ENCODE measurements at regions not wholly inside any gene's neighbourhood (a gene's known extent, or its start where the extent isn't known, plus 50 kb on each side); places are given as distances from the start of the nearest gene placed in this dataset.

GRCh38 chr13:85528491-85529217 is 270.6 kb downstream of the SLITRK6 start:
- POLR2A ChIA-PET, result interaction anchor here (0.6 to 1.1 kb wide), 2 partner anchors 18 to 304 kb away, joined by 4 to 7 read pairs; no protein-coding TSS in a partner anchor
- no peak for DNase-seq (ENCODE audit: low spot score)
- intact Hi-C loops (cut with micrococcal nuclease; ENCODE audit: unreplicated experiment), result no loop called here
- Histone ChIP-seq H2AFZ (ENCODE audit: low read length) (no peak overlapping the region), H3K9me2 (ENCODE audit: insufficient read depth, low read length) (no peaks in the 10 kb centered on the region), H3K4me1 (ENCODE audit: insufficient read depth, low read length, poor library complexity, severe bottlenecking) (no peaks in the 10 kb centered on the region), H3K79me2 (ENCODE audit: insufficient read depth, low read depth, low read length) (no peaks in the 10 kb centered on the region), H3K4me3 (ENCODE audit: low read depth, low read length, poor library complexity, severe bottlenecking) (no peak overlapping the region), H4K20me1 (ENCODE audit: insufficient read depth, low read length) (no peaks in the 10 kb centered on the region), H3K9me3 (ENCODE audit: low read length) (no peaks in the 10 kb centered on the region), H3K4me2 (ENCODE audit: low read length) (no peak overlapping the region), H3K27ac (ENCODE audit: low read depth, low read length, poor library complexity, severe bottlenecking) (no peak overlapping the region), H3K36me3 (ENCODE audit: insufficient read depth, low read length) (no peaks in the 10 kb centered on the region)
- no peak for TF ChIP-seq EZH2phosphoT487 (IDR thresholded peaks at IDR 0.05; ENCODE audit: borderline replicate concordance, low read depth, low read length)
- TF ChIP-seq, protein P1, sequence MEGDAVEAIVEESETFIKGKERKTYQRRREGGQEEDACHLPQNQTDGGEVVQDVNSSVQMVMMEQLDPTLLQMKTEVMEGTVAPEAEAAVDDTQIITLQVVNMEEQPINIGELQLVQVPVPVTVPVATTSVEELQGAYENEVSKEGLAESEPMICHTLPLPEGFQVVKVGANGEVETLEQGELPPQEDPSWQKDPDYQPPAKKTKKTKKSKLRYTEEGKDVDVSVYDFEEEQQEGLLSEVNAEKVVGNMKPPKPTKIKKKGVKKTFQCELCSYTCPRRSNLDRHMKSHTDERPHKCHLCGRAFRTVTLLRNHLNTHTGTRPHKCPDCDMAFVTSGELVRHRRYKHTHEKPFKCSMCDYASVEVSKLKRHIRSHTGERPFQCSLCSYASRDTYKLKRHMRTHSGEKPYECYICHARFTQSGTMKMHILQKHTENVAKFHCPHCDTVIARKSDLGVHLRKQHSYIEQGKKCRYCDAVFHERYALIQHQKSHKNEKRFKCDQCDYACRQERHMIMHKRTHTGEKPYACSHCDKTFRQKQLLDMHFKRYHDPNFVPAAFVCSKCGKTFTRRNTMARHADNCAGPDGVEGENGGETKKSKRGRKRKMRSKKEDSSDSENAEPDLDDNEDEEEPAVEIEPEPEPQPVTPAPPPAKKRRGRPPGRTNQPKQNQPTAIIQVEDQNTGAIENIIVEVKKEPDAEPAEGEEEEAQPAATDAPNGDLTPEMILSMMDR (conservative IDR thresholded peaks at IDR 0.05; ENCODE audit: low read length), result no peak
- CTCF ChIA-PET (ENCODE audit: unreplicated experiment), result interaction anchor here (1.0 kb wide), 1 partner anchor 8 kb away, joined by 3 read pairs; no protein-coding TSS in a partner anchor
- no TSS peak for BruUV-seq (replicated peaks)

- TF ChIP-seq EZH2phosphoT487 (IDR thresholded peaks at IDR 0.05; ENCODE audit: borderline replicate concordance, low read depth, low read length), result no peak
- TF ChIP-seq, protein P1 (conservative IDR thresholded peaks at IDR 0.05; ENCODE audit: low read length), result no peak
- Histone ChIP-seq H3K4me3 (ENCODE audit: low read depth, low read length, poor library complexity, severe bottlenecking) (no peak overlapping the region), H3K4me1 (ENCODE audit: insufficient read depth, low read length, poor library complexity, severe bottlenecking) (no peaks in the 10 kb centered on the region), H3K9me2 (ENCODE audit: insufficient read depth, low read length) (no peaks in the 10 kb centered on the region), H3K9me3 (ENCODE audit: low read length) (no peaks in the 10 kb centered on the region), H3K36me3 (ENCODE audit: insufficient read depth, low read length) (no peaks in the 10 kb centered on the region), H4K20me1 (ENCODE audit: insufficient read depth, low read length) (no peaks in the 10 kb centered on the region), H2AFZ (ENCODE audit: low read length) (no peak overlapping the region), H3K79me2 (ENCODE audit: insufficient read depth, low read depth, low read length) (no peaks in the 10 kb centered on the region), H3K4me2 (ENCODE audit: low read length) (no peak overlapping the region), H3K27ac (ENCODE audit: low read depth, low read length, poor library complexity, severe bottlenecking) (no peak overlapping the region)
- ChIA-PET CTCF (ENCODE audit: unreplicated experiment) (no interaction called here), POLR2A (interaction anchor here (1.1 kb wide), 1 partner anchor 17 kb away, joined by 4 read pairs; no protein-coding TSS in a partner anchor)
- no TSS peak for BruUV-seq (replicated peaks)
- DNase-seq (ENCODE audit: low spot score), result no peak
- intact Hi-C loops (cut with micrococcal nuclease; ENCODE audit: unreplicated experiment), result no loop called here
These were observed 271.9 kb downstream of the SLITRK6 start for GRCh38 chr13:85527316-85527715.

- Histone ChIP-seq H3K9me2 (ENCODE audit: insufficient read depth, low read length) (no peaks in the 10 kb centered on the region), H3K4me3 (ENCODE audit: low read depth, low read length, poor library complexity, severe bottlenecking) (no peak overlapping the region), H3K9me3 (ENCODE audit: low read length) (no peaks in the 10 kb centered on the region), H3K79me2 (ENCODE audit: insufficient read depth, low read depth, low read length) (no peaks in the 10 kb centered on the region), H3K4me1 (ENCODE audit: insufficient read depth, low read length, poor library complexity, severe bottlenecking) (no peaks in the 10 kb centered on the region), H3K27ac (ENCODE audit: low read depth, low read length, poor library complexity, severe bottlenecking) (no peak overlapping the region), H2AFZ (ENCODE audit: low read length) (no peak overlapping the region), H3K36me3 (ENCODE audit: insufficient read depth, low read length) (no peaks in the 10 kb centered on the region), H4K20me1 (ENCODE audit: insufficient read depth, low read length) (no peaks in the 10 kb centered on the region), H3K4me2 (ENCODE audit: low read length) (no peak overlapping the region)
- ChIA-PET POLR2A (no interaction called here), CTCF (ENCODE audit: unreplicated experiment) (no interaction called here)
- no peak for DNase-seq (ENCODE audit: low spot score)
- BruUV-seq (replicated peaks), result no TSS peak
- intact Hi-C loops (cut with micrococcal nuclease; ENCODE audit: unreplicated experiment), result no loop called here
- TF ChIP-seq, protein P1 (conservative IDR thresholded peaks at IDR 0.05; ENCODE audit: low read length), result no peak
- TF ChIP-seq EZH2phosphoT487 (IDR thresholded peaks at IDR 0.05; ENCODE audit: borderline replicate concordance, low read depth, low read length), result no peak
These were observed 273.8 kb downstream of the SLITRK6 start for GRCh38 chr13:85525411-85525810.
